MG63 (cell line): ENCODE measurements at regions not wholly inside any gene's neighbourhood (a gene's known extent, or its start where the extent isn't known, plus 50 kb on each side); places are given as distances from the start of the nearest gene placed in this dataset.

Source experiments
- DNase-seq: peaks from one replicate; pipeline ENCODE4 v3.0.0-alpha.2; 2020
- H3K27me3 ChIP-seq: fragments of 250-450 bp; sonication (Bioruptor Pico); 2 replicates; pipeline ENCODE4 v1.5.1; 2020; ENCODE audit warnings: mild to moderate bottlenecking, moderate library complexity
- H3K36me3 ChIP-seq: fragments of 250-450 bp; sonication (Bioruptor Pico); 2 replicates; pipeline ENCODE4 v1.5.1; 2020; ENCODE audit warnings: mild to moderate bottlenecking, moderate library complexity
- H3K4me3 ChIP-seq: fragments of 250-450 bp; sonication (Bioruptor Pico); 2 replicates; pipeline ENCODE4 v1.5.1; 2020; ENCODE audit warnings: mild to moderate bottlenecking, moderate library complexity
- H3K9me3 ChIP-seq: fragments of 250-450 bp; sonication (Bioruptor Pico); 2 replicates; pipeline ENCODE4 v1.5.1; 2020; ENCODE audit warnings: mild to moderate bottlenecking, moderate library complexity

DNA sequence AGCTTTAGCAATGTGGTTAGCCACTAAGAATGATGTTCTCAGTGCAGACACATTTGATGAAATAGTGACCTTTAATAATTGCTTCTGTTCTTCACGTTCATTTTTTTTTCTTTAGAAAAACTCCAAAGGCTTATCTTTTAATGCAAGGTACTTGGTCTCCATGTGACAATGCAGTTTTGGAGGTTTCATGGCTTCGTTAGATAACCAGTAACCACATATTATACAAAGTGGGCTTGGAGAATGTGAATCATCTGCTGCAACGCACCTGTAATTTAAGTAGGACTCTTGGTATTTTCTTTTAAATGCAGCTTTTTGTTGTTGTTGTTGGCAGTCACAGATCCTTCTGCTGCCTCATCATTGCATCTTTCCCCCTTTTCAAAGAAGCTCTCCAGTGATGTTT is 1606.3 kb downstream of the SUCLG1 start:
- Histone ChIP-seq H3K9me3 (no peaks in the 10 kb centered on the region), H3K4me3 (no peak overlapping the region), H3K36me3 (no peaks in the 10 kb centered on the region), H3K27me3 (no peaks in the 10 kb centered on the region)
- DNase-seq: no peak

DNA sequence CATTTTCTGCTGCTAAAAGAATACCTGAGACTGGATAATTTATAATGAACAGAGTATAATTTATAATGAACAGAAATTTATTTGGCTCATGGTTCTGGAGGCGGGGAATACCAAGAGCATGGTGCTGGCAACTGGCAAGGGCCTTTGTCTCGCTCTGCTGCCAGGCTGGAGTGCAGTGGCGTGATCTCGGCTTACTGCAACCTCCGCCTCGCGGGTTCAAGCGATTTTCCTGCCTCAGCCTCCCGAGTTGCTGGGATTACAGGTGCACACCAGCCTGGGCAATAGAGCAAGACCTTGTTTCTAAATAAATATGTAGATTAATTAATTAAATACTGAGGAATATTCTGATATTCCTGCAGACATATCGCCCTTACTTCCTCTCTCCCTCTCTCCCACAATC is 1610.8 kb downstream of the SUCLG1 start:
- 0 out of 2 replicates have a peak, but pooled peaks cover 3% of the 10 kb centered on the region for H3K27me3 ChIP-seq
- no peak overlapping the region for H3K4me3 ChIP-seq
- no peaks in the 10 kb centered on the region for H3K36me3 ChIP-seq
- no peak for DNase-seq
- H3K9me3 ChIP-seq: no peaks in the 10 kb centered on the region

DNA sequence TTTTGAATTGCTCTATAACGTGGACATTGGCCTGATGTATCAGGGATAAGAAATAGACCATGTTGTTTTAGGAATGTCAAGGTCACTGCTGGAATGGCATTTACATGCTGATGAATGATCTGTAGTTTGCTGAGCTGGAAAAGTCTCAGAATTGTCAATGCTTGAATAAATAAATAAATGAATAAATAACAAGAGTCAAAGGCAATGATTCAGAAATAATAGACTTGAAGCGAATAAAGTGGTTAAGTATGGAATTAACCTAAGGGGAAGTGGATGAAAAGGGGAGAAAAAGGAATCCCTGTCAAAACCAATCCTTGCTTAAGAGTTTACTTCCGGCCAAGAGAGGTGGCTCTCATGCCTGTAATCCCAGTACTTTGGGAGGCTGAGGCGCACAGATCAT is 1620.0 kb downstream of the SUCLG1 start:
- no peak overlapping the region for H3K4me3 ChIP-seq
- H3K27me3 ChIP-seq: no peaks in the 10 kb centered on the region
- no peak for DNase-seq
- H3K9me3 ChIP-seq: no peaks in the 10 kb centered on the region
- H3K36me3 ChIP-seq: no peaks in the 10 kb centered on the region

DNA sequence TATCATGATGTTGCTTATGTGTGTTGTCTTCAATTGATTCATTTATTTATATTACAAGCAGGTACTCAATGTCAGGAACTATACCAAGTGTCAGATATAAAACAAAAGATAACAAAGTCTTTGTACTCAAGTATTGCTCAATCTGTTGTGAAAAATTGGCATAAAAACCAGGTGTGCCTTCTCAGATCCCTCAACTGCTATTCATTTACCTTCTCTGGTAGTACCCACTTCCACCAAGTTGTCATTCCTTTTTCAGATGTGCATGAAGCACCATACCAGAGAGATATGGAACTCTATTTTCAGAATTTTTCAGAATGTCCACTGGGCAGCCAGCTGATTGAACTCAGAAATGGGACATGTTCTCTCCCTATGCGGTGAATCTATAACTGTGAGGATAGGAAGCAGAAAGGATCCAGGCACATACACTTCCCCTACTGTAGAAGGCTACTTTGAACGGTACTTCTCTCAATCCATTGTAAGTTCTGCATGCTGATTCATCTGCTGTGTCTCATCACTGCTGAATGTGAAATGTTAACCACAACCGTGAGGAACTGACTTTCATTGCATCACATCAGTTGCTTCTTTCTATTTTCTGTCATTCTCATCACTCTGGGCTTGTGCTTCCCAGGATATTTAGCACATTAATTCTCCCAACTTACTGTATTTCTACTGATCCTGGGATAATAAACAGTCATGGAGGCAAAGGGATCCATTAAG is 1621.3 kb downstream of the SUCLG1 start:
- H3K36me3 ChIP-seq: no peaks in the 10 kb centered on the region
- DNase-seq: peak; percentile 1
- H3K27me3 ChIP-seq: no peaks in the 10 kb centered on the region; the same call in 1 of the 2 replicates
- no peak overlapping the region for H3K4me3 ChIP-seq
- no peaks in the 10 kb centered on the region for H3K9me3 ChIP-seq

GRCh38 chr2:82834893-82835292 is 1624.2 kb downstream of the SUCLG1 start:
- no peak for DNase-seq
- no peak overlapping the region for H3K4me3 ChIP-seq
- H3K9me3 ChIP-seq: no peaks in the 10 kb centered on the region
- H3K27me3 ChIP-seq: peaks cover 2% of the 10 kb centered on the region; the same call in 1 of the 2 replicates
- H3K36me3 ChIP-seq: no peaks in the 10 kb centered on the region

- no peak for DNase-seq
- Histone ChIP-seq H3K9me3 (no peaks in the 10 kb centered on the region), H3K27me3 (peaks cover 4% of the 10 kb centered on the region; the same call in 1 of the 2 replicates), H3K4me3 (no peak overlapping the region), H3K36me3 (no peaks in the 10 kb centered on the region)
Measured at GRCh38 chr2:82827426-82827825, 1631.7 kb downstream of the SUCLG1 start.

DNA sequence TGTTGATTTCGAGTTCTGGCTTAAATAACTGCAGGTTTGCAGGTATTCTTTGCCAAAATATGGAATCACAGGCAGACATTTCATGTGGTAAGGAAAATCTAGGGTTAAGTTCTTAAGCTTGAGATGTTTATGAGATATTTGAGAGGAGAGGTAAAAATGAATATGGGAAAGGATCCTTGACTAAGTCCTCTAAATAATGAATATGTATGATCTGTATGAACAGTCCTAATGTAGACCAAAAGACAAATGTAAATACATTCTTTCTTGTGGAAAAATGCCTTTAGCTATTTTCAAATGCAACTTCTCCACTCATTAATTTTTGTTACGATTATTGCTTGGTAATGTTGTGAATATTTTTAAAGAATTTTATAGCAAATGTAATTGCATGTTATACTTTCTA is 1632.6 kb downstream of the SUCLG1 start:
- H3K4me3 ChIP-seq: no peak overlapping the region
- H3K36me3 ChIP-seq: no peaks in the 10 kb centered on the region
- DNase-seq: no peak

GRCh38 chr2:82825410-82826090 is 1633.5 kb downstream of the SUCLG1 start:
- H3K27me3 ChIP-seq: 0 out of 2 replicates have a peak, but pooled peaks cover 2% of the 10 kb centered on the region
- no peaks in the 10 kb centered on the region for H3K36me3 ChIP-seq
- DNase-seq: no peak
- no peaks in the 10 kb centered on the region for H3K9me3 ChIP-seq
- no peak overlapping the region for H3K4me3 ChIP-seq

More for the DNA sequence above, 1632.6 kb downstream of the SUCLG1 start:
- H3K9me3 ChIP-seq: no peaks in the 10 kb centered on the region
- H3K27me3 ChIP-seq: peaks cover 4% of the 10 kb centered on the region; the same call in 1 of the 2 replicates

DNA sequence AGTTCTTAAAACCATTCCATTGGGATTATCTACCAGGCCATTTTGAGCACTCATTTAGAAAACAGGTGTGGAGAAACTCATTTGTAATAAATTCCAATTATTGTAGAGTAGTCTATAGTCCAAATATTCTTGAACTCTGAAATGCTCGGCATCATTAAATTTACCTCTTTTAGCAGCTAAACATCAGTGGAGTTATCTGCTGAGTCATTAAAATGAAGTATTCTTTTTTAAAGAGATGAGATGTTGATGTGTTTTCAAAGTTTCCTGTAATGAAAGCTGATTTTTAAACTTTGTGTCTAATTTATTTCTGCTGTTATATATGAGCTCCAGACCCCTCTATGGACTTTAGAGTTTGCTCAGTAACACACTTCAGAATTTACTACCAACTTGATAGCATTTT is 1635.2 kb downstream of the SUCLG1 start:
- Histone ChIP-seq H3K36me3 (no peaks in the 10 kb centered on the region), H3K4me3 (no peak overlapping the region), H3K9me3 (no peaks in the 10 kb centered on the region), H3K27me3 (0 out of 2 replicates have a peak, but pooled peaks cover 2% of the 10 kb centered on the region)
- no peak for DNase-seq

DNA sequence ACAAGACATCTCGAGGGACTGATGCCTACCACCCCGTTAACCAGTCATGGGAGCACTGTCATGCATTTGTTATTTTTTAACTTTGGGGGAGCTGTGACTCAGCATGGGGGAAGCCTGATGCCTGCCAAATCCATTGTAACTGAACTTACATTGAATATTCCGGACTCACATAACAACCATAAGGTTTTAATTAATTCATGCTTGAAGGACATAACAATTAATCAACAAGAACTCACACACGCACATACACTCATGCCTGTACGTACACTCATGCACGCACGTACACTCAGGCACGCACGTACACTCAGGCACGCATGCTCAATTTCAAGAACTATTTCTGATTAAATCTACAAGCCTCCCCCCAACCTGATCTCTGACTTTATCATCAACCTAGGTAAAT is 1639.1 kb downstream of the SUCLG1 start:
- Histone ChIP-seq H3K36me3 (no peaks in the 10 kb centered on the region), H3K27me3 (no peaks in the 10 kb centered on the region), H3K4me3 (no peak overlapping the region), H3K9me3 (no peaks in the 10 kb centered on the region)
- no peak for DNase-seq

DNA sequence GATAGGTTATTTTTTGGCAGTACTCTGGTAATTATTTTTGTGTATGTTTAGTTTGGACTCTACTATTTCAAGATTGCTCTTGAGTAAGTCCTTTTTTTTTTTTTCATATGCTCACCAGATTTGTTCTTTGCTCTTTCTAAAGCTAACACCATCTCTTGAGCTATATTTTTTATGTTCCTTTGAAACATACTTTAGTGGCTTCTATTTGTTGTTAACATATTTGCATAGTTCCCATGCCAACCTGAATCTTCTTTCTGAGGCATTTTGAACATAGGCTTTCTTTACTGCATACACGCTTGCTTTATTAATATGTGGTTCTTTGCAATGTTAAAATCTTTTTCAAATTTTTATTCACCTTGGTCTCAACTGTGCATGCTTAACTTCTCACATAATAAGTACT is 1644.9 kb downstream of the SUCLG1 start:
- no peaks in the 10 kb centered on the region for H3K36me3 ChIP-seq
- no peak for DNase-seq
- no peaks in the 10 kb centered on the region for H3K27me3 ChIP-seq
- H3K4me3 ChIP-seq: no peak overlapping the region
- H3K9me3 ChIP-seq: no peaks in the 10 kb centered on the region

DNA sequence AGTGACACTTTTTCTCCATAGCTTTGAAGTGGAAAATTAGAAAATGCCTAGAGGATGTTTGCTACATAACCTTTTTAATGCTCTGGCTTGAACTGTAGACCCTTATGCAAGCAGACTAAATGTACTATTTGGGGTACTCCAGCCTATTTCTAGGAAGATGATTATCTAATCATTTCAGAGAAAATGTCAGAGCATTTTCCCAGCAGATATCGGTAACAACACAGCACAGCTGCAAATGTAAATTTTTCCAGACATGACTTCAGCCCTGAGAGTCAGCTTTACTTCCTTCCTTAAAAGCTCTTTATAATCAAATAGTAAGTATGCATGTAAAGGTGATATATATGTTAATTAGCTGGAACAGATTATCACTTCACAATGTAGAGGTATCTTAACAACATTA is 1647.1 kb downstream of the SUCLG1 start:
- no peaks in the 10 kb centered on the region for H3K36me3 ChIP-seq
- H3K4me3 ChIP-seq: no peak overlapping the region
- no peaks in the 10 kb centered on the region for H3K27me3 ChIP-seq
- H3K9me3 ChIP-seq: no peaks in the 10 kb centered on the region
- DNase-seq: no peak

DNA sequence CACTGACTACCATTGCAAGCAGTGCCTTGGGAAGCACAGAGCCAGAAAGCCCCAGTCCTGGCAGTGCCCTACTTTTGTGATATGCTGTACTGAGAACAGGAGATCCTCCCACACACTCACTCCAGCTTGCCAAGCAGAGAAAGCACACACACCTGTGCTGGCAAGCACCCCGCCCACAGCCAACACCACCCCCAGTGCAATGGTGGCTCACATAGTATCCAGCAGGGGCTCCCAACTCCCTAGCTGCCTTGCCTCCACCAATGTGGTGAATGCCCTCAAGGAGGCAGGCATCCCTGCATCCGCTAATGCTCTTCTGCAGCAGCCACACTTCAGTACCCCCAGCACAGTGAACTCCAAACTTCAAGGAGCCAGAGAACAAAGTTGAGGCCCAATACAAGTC is 1655.8 kb downstream of the SUCLG1 start:
- no peak for DNase-seq
- Histone ChIP-seq H3K27me3 (no peaks in the 10 kb centered on the region), H3K4me3 (no peak overlapping the region), H3K36me3 (no peaks in the 10 kb centered on the region), H3K9me3 (peaks cover 6% of the 10 kb centered on the region; the same call in 1 of the 2 replicates)

- H3K36me3 ChIP-seq: no peaks in the 10 kb centered on the region
Measured at GRCh38 chr2:82797469-82797868, 1661.6 kb downstream of the SUCLG1 start.

GRCh38 chr2:82796132-82796531 is 1662.9 kb downstream of the SUCLG1 start:
- Histone ChIP-seq H3K4me3 (no peak overlapping the region), H3K27me3 (no peaks in the 10 kb centered on the region), H3K9me3 (0 out of 2 replicates have a peak, but pooled peaks cover 2% of the 10 kb centered on the region), H3K36me3 (no peaks in the 10 kb centered on the region)
- DNase-seq: no peak

More at GRCh38 chr2:82797469-82797868, 1661.6 kb downstream of the SUCLG1 start:
- no peaks in the 10 kb centered on the region for H3K27me3 ChIP-seq
- H3K9me3 ChIP-seq: 0 out of 2 replicates have a peak, but pooled peaks cover 2% of the 10 kb centered on the region
- H3K4me3 ChIP-seq: no peak overlapping the region
- no peak for DNase-seq

GRCh38 chr2:82795446-82795845 is 1663.6 kb downstream of the SUCLG1 start:
- H3K9me3 ChIP-seq: 0 out of 2 replicates have a peak, but pooled peaks cover 2% of the 10 kb centered on the region
- DNase-seq: peak; percentile 56
- no peak overlapping the region for H3K4me3 ChIP-seq

GRCh38 chr2:82793711-82794435 is 1665.2 kb downstream of the SUCLG1 start:
- no peak for DNase-seq
- Histone ChIP-seq H3K4me3 (no peak overlapping the region), H3K27me3 (no peaks in the 10 kb centered on the region), H3K9me3 (no peaks in the 10 kb centered on the region), H3K36me3 (no peaks in the 10 kb centered on the region)

More at GRCh38 chr2:82795446-82795845, 1663.6 kb downstream of the SUCLG1 start:
- no peaks in the 10 kb centered on the region for H3K36me3 ChIP-seq
- no peaks in the 10 kb centered on the region for H3K27me3 ChIP-seq
